ENCODE measurements at regions not wholly inside any gene's neighbourhood (a gene's known extent, or its start where the extent isn't known, plus 50 kb on each side); places are given as distances from the start of the nearest gene placed in this dataset.

GRCh38 chr2:217436386-217436785 lies 566.4 kb downstream of the TNS1 start:
- ATAC-seq (ENCODE audit: low FRiP score in 2 of 2) (no peak), DNase-seq (no peak)
- peak overlapping the region in 3 of 4 donors; percentile 20 to 49 (median 43) for H3K27ac ChIP-seq
- peaks cover 9 to 27% (median 15%) of the 10 kb centered on the region in 4 donors for H3K4me1 ChIP-seq
- no peaks in the 10 kb centered on the region for H3K9me3 ChIP-seq
- H3K27me3 ChIP-seq, result no peaks in the 10 kb centered on the region
- 46 to 86% methylated on average over 5 of the region's 5 CpGs for WGBS, 2 donors
- no peaks in the 10 kb centered on the region for H3K36me3 ChIP-seq
- no peak for TF ChIP-seq POLR2A (IDR thresholded peaks at IDR 0.05)
- no peak for TF ChIP-seq POLR2AphosphoS5 (IDR thresholded peaks at IDR 0.05)
- no peak for TF ChIP-seq EP300 (IDR thresholded peaks at IDR 0.05)
- H3K4me3 ChIP-seq, result no peak overlapping the region

GRCh38 chr2:217434180-217434975 lies 568.4 kb downstream of the TNS1 start:
- H3K4me3 ChIP-seq, result no peak overlapping the region
- WGBS, 2 donors, result 46 to 49% methylated on average over 8 of the region's 8 CpGs

GRCh38 chr2:217433522-217433921 lies 569.3 kb downstream of the TNS1 start:
- no peaks in the 10 kb centered on the region for H3K9me3 ChIP-seq
- WGBS, 2 donors, result 81 to 88% methylated on average over 6 of the region's 6 CpGs
- no peak overlapping the region for H3K27ac ChIP-seq
- DNase-seq (no peak), ATAC-seq (ENCODE audit: low FRiP score in 2 of 2) (no peak)
- TF ChIP-seq POLR2A (IDR thresholded peaks at IDR 0.05) (no peak), EP300 (IDR thresholded peaks at IDR 0.05) (no peak), POLR2AphosphoS5 (IDR thresholded peaks at IDR 0.05) (no peak), CTCF (IDR thresholded peaks at IDR 0.05) (no peak)
- no peak overlapping the region for H3K4me3 ChIP-seq
- peaks cover 9 to 27% (median 15%) of the 10 kb centered on the region in 4 donors for H3K4me1 ChIP-seq
- H3K27me3 ChIP-seq, result no peaks in the 10 kb centered on the region
- no peaks in the 10 kb centered on the region for H3K36me3 ChIP-seq

More at GRCh38 chr2:217434180-217434975, 568.4 kb downstream of the TNS1 start:
- DNase-seq (peak in 1 of 2 donors; percentile 91), ATAC-seq (ENCODE audit: low FRiP score in 2 of 2) (peak; percentile 96)
- H3K9me3 ChIP-seq, result no peaks in the 10 kb centered on the region
- H3K27ac ChIP-seq, result peak overlapping the region in 1 of 4 donors; percentile 29
- no peaks in the 10 kb centered on the region for H3K36me3 ChIP-seq
- TF ChIP-seq EP300 (IDR thresholded peaks at IDR 0.05) (no peak), POLR2AphosphoS5 (IDR thresholded peaks at IDR 0.05) (peak in 1 of 2 donors; percentile 29), CTCF (IDR thresholded peaks at IDR 0.05) (no peak)
- no peaks in the 10 kb centered on the region for H3K27me3 ChIP-seq
- H3K4me1 ChIP-seq, result peaks cover 9 to 27% (median 15%) of the 10 kb centered on the region in 4 donors

GRCh38 chr2:217431577-217432269 lies 571.1 kb downstream of the TNS1 start:
- no peaks in the 10 kb centered on the region for H3K36me3 ChIP-seq
- DNase-seq (no peak), ATAC-seq (ENCODE audit: low FRiP score in 2 of 2) (no peak)
- H3K9me3 ChIP-seq, result no peaks in the 10 kb centered on the region
- 56 to 80% methylated on average over 6 to 7 of the region's 7 CpGs for WGBS, 2 donors
- no peak overlapping the region for H3K4me3 ChIP-seq
- no peaks in the 10 kb centered on the region for H3K27me3 ChIP-seq
- H3K27ac ChIP-seq, result no peak overlapping the region
- H3K4me1 ChIP-seq, result peaks cover 9 to 21% (median 9%) of the 10 kb centered on the region in 4 donors
- TF ChIP-seq CTCF (IDR thresholded peaks at IDR 0.05), result no peak
- no peak for TF ChIP-seq POLR2AphosphoS5 (IDR thresholded peaks at IDR 0.05)
- no peak for TF ChIP-seq POLR2A (IDR thresholded peaks at IDR 0.05)
- no peak for TF ChIP-seq EP300 (IDR thresholded peaks at IDR 0.05)

GRCh38 chr2:217430916-217431576 lies 571.2 kb upstream of the TNP1 start:
- Histone ChIP-seq H3K36me3 (no peaks in the 10 kb centered on the region), H3K27ac (no peak overlapping the region), H3K9me3 (no peaks in the 10 kb centered on the region), H3K4me1 (peaks cover 6 to 15% (median 9%) of the 10 kb centered on the region in 4 donors), H3K27me3 (no peaks in the 10 kb centered on the region), H3K4me3 (no peak overlapping the region)
- WGBS, 2 donors, result 47 to 55% methylated on average over 3 of the region's 3 CpGs
- ATAC-seq (ENCODE audit: low FRiP score in 2 of 2) (no peak), DNase-seq (no peak)
- no peak for TF ChIP-seq POLR2AphosphoS5 (IDR thresholded peaks at IDR 0.05)
- TF ChIP-seq POLR2A (IDR thresholded peaks at IDR 0.05), result no peak
- no peak for TF ChIP-seq EP300 (IDR thresholded peaks at IDR 0.05)
- TF ChIP-seq CTCF (IDR thresholded peaks at IDR 0.05), result no peak
